ENCODE measurements at regions not wholly inside any gene's neighbourhood (a gene's known extent, or its start where the extent isn't known, plus 50 kb on each side); places are given as distances from the start of the nearest gene placed in this dataset.

- H3K27ac ChIP-seq: peak overlapping the region; percentile 95
- peak overlapping the region; percentile 75 to 94 for H3K9ac ChIP-seq (ENCODE audit: low read depth in 2 of 2, low read length in 2 of 2)
- peaks cover 14% of the 10 kb centered on the region for H3K4me1 ChIP-seq
- no peaks in the 10 kb centered on the region for H3K27me3 ChIP-seq
- no peaks in the 10 kb centered on the region for H3K36me3 ChIP-seq
- peak overlapping the region; percentile 52 for H3K4me3 ChIP-seq
- intact Hi-C loops (cut with DNase I): no loop called here
- peak; percentile 89 for DNase-seq
- H3K9me3 ChIP-seq: no peaks in the 10 kb centered on the region
- TF ChIP-seq CTCF (IDR thresholded peaks at IDR 0.05): no peak
Measured at GRCh38 chr7:140230861-140231770, 54.3 kb upstream of the KDM7A start.

- intact Hi-C loops (cut with DNase I): no loop called here
- Histone ChIP-seq H3K9ac (ENCODE audit: low read depth in 2 of 2, low read length in 2 of 2) (peak overlapping the region; percentile 75 to 94), H3K4me3 (peak overlapping the region; percentile 52), H3K27ac (peak overlapping the region; percentile 95), H3K27me3 (no peaks in the 10 kb centered on the region), H3K36me3 (no peaks in the 10 kb centered on the region), H3K9me3 (no peaks in the 10 kb centered on the region), H3K4me1 (peaks cover 12% of the 10 kb centered on the region)
- DNase-seq: peak; percentile 80
- TF ChIP-seq CTCF (IDR thresholded peaks at IDR 0.05): no peak
Measured at GRCh38 chr7:140230516-140230860, 53.7 kb upstream of the KDM7A start.

- Histone ChIP-seq H3K27me3 (no peaks in the 10 kb centered on the region), H3K27ac (peak overlapping the region; percentile 95), H3K36me3 (no peaks in the 10 kb centered on the region), H3K4me1 (peaks cover 12% of the 10 kb centered on the region), H3K9ac (ENCODE audit: low read depth in 2 of 2, low read length in 2 of 2) (peak overlapping the region; percentile 75 to 94), H3K9me3 (no peaks in the 10 kb centered on the region), H3K4me3 (peak overlapping the region; percentile 52)
- no peak for TF ChIP-seq CTCF (IDR thresholded peaks at IDR 0.05)
- intact Hi-C loops (cut with DNase I): no loop called here
- DNase-seq: peak; percentile 86
Measured at GRCh38 chr7:140229591-140230515, 53.1 kb upstream of the KDM7A start.

GRCh38 chr7:140229101-140229525 is 52.3 kb upstream of the KDM7A start:
- TF ChIP-seq CTCF (IDR thresholded peaks at IDR 0.05): no peak
- no peak for DNase-seq
- intact Hi-C loops (cut with DNase I): no loop called here
- H3K27ac ChIP-seq: peak overlapping the region; percentile 95
- H3K36me3 ChIP-seq: no peaks in the 10 kb centered on the region
- peak overlapping the region in 1 of 2 donors; percentile 94 for H3K9ac ChIP-seq (ENCODE audit: low read depth in 2 of 2, low read length in 2 of 2)
- H3K4me3 ChIP-seq: no peak overlapping the region
- no peaks in the 10 kb centered on the region for H3K9me3 ChIP-seq
- no peaks in the 10 kb centered on the region for H3K27me3 ChIP-seq
- H3K4me1 ChIP-seq: peaks cover 12% of the 10 kb centered on the region

Measured in colonic mucosa (tissue), 4 donors.